Vagina (tissue), 2 donors: ENCODE measurements at regions not wholly inside any gene's neighbourhood (a gene's known extent, or its start where the extent isn't known, plus 50 kb on each side); places are given as distances from the start of the nearest gene placed in this dataset.

Experiments used
- CTCF ChIP-seq, 3 experiments: fragments of 450-650 bp in 2 of 3; fragments of 200-600 bp in 1 of 3; sonication (generic) in 1 of 3; IDR thresholded peaks; one replicate each; pipeline ENCODE4 v1.5.1; 2017 to 2019; ENCODE audit warnings: antibody characterized with exemption in 3 of 3, mild to moderate bottlenecking in 2 of 3, moderate library complexity in 2 of 3
- POLR2A ChIP-seq, 2 donors: fragments of 450-650 bp; IDR thresholded peaks; one replicate each; pipeline ENCODE4 v1.6.1; 2017; ENCODE audit warnings: antibody characterized with exemption in 2 of 2, mild to moderate bottlenecking in 2 of 2, moderate library complexity in 2 of 2
- POLR2AphosphoS5 ChIP-seq, 2 donors: sonication (generic); formaldehyde crosslinking; IDR thresholded peaks; one replicate each; pipeline ENCODE4 v1.9.0; 2017; ENCODE audit warnings: antibody characterized with exemption in 2 of 2, mild to moderate bottlenecking in 2 of 2, low read depth in 1 of 2; ENCODE audit not compliant: insufficient read depth in 1 of 2

DNA sequence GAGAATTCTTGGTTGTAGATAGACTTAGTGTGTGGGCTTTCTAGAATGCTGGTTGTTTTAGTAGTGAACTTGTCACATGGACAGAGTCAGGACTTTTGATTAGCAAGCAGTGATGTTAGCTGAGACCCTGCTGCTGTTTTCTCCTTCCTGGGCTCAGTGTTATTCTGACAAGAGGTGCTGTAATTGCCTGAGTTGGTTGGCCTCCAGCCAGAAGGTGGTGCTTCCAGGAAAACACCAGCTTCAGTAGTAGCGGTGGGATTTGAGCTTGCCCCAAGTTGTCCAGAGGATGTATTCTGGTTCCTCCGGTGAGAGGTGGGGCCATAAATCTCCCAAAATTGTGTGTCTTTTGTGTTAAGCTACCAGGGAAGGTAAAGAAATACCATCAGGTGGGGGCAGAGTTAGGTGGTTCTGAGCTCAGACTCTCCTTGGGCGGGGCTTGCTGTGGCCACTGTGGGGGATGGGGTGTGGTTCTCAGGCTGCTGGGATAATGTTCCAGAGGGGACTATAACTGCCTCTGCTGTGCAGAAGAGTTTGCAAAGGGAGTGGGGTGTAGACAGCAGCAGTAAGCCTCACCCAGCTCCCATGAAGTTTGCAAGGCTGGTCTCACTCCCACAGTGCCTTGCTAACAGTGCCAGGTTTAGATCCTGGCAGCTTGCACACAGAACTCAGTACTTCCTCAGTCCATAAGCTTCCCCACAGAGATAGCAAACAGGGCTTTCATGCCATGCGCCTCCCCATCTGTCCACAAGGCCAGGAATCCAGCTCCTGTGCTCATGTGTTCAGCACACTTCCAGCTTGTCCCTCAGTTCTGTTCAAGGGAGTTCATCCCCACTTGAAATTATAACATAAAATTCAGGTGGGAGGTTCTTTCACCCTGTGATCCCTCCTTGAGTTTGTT lies 278.4 kb upstream of the PTCHD4 start:
- TF ChIP-seq POLR2A (IDR thresholded peaks at IDR 0.05): no peak
- TF ChIP-seq CTCF (IDR thresholded peaks at IDR 0.05): no peak
- no peak for TF ChIP-seq POLR2AphosphoS5 (IDR thresholded peaks at IDR 0.05; ENCODE audit: insufficient read depth in 1 of 2, low read depth in 1 of 2)
